Pancreas (tissue), 10 donors: ENCODE measurements at regions not wholly inside any gene's neighbourhood (a gene's known extent, or its start where the extent isn't known, plus 50 kb on each side); places are given as distances from the start of the nearest gene placed in this dataset.

Experiments used
- ATAC-seq, 4 donors: fragments of 200-7000 bp; cut with Tn5 transposase; one replicate each; pipeline versions ENCODE4 v1.8.0 to v1.9.1; 2020; ENCODE audit warnings: mild to moderate bottlenecking in 4 of 4, moderate library complexity in 4 of 4
- DNase-seq, 6 donors: peaks; one replicate each; pipeline ENCODE4 v3.0.0-alpha.2; 2020
- FAIRE-seq: peaks from 2 replicates; lab custom pipeline; 2012; peaks lifted over from hg19 to GRCh38; lab: Jason Lieb, UNC
- H3K27ac ChIP-seq, 4 donors: fragments of 200-600 bp; sonication (generic); 1 replicate in 3 of 4; 2 replicates in 1 of 4; pipeline versions ENCODE4 v1.5.0 to v1.8.0; 2020
- H3K27me3 ChIP-seq, 4 donors: fragments of 200-600 bp; one replicate each; pipeline ENCODE4 v1.8.0; 2021
- H3K36me3 ChIP-seq, 3 donors: fragments of 200-600 bp; sonication (generic) in 1 of 3; one replicate each; pipeline versions ENCODE4 v1.5.0 to v1.8.0; 2020 to 2021
- H3K4me1 ChIP-seq, 3 donors: fragments of 200-600 bp; one replicate each; pipeline ENCODE4 v1.8.0; 2021
- H3K4me3 ChIP-seq, 4 donors: fragments of 200-600 bp; sonication (generic) in 2 of 4; one replicate each; pipeline versions ENCODE4 v1.5.0 to v1.8.0; 2020 to 2021
- H3K9me3 ChIP-seq, 4 donors: fragments of 200-600 bp; one replicate each; pipeline ENCODE4 v1.8.0; 2021
- WGBS, 2 donors: extraction: QIAGEN DNeasy Blood & Tissue Kit; methylation state at CpG; one replicate each; pipeline ENCODE4 v1.1.7; 2013; 5-methylcytosine and 5-hydroxymethylcytosine counted together
- intact Hi-C, 3 donors: fragments of 100-400 bp; cut with DNase I; formaldehyde crosslinking; loops; one replicate each; pipeline versions ENCODE4 v1.11.1 to v1.14.2; 2022
- TF ChIP-seq, protein P1 (sequence below), 4 donors: fragments of 200-600 bp; sonication (generic) in 3 of 4; IDR thresholded peaks; one replicate each; pipeline versions ENCODE4 v1.5.0 to v1.8.0; 2021; ENCODE audit warnings: antibody characterized with exemption in 4 of 4
- donor health status: healthy with polysubstance abuse.
- donor health status: DM: no; HTN: no; CAD: no; lungs with moderate emphysema.
- donor health status: DM: no; HTN: no; CAD: no.
- donor health status: control.
- donor health status: control.
- donor health status: Bipolar disorder and iron deficiency.
- donor health status: DM: yes; HTN: yes; CAD: no.
- donor health status: DM: no; HTN: no; CAD: no.
- donor health status: DM: no; HTN: no; CAD: no.
- donor health status: DM: yes; HTN: yes; CAD: no.

- WGBS, 2 donors: 23% methylated on average over 7 of the region's 7 CpGs
- Histone ChIP-seq H3K4me3 (no peak overlapping the region), H3K27ac (peak overlapping the region in 3 of 4 donors; percentile 18 to 64 (median 42)), H3K4me1 (peaks cover 28 to 54% (median 43%) of the 10 kb centered on the region in 3 donors), H3K36me3 (no peaks in the 10 kb centered on the region), H3K9me3 (no peaks in the 10 kb centered on the region), H3K27me3 (no peaks in the 10 kb centered on the region)
- TF ChIP-seq, protein P1, sequence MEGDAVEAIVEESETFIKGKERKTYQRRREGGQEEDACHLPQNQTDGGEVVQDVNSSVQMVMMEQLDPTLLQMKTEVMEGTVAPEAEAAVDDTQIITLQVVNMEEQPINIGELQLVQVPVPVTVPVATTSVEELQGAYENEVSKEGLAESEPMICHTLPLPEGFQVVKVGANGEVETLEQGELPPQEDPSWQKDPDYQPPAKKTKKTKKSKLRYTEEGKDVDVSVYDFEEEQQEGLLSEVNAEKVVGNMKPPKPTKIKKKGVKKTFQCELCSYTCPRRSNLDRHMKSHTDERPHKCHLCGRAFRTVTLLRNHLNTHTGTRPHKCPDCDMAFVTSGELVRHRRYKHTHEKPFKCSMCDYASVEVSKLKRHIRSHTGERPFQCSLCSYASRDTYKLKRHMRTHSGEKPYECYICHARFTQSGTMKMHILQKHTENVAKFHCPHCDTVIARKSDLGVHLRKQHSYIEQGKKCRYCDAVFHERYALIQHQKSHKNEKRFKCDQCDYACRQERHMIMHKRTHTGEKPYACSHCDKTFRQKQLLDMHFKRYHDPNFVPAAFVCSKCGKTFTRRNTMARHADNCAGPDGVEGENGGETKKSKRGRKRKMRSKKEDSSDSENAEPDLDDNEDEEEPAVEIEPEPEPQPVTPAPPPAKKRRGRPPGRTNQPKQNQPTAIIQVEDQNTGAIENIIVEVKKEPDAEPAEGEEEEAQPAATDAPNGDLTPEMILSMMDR (IDR thresholded peaks at IDR 0.05): no peak
- DNase-seq (peak in 1 of 6 donors; percentile 27), FAIRE-seq (no peak), ATAC-seq (no peak)
- intact Hi-C loops: no loop called here
Measured at GRCh38 chr2:200222791-200223190, 83.7 kb upstream of the SPATS2L start.

DNA sequence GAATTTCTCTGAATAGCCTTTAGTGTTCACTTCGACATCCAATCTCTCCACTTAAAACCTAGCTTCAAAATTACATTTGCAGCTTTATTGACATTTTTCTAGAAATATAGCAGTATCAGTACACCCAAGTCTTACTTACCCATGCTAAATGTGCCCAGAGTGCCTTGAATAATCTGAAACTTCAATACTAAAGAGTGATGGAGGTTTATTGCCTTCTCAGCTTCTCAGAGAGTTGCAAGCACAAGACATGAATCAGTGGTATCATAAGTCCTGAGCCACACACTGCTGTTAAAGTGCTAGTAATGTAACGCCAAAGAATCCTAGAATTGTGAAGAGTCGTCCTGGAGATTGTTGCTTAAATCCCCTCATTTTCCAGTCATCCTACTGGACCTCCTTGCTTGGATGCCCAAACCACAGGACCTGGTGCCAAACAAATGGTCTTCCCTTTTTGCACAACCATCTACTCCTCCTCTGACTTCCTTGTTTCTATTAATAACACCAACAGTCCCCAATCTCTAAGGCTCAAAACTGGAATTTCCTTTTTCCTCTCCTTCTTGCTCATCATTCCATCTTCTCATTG lies 83.2 kb upstream of the SPATS2L start:
- no peaks in the 10 kb centered on the region for H3K27me3 ChIP-seq
- no peak for DNase-seq
- no peaks in the 10 kb centered on the region for H3K9me3 ChIP-seq
- TF ChIP-seq, protein P1 (IDR thresholded peaks at IDR 0.05): no peak
- H3K4me1 ChIP-seq: peaks cover 28 to 54% (median 43%) of the 10 kb centered on the region in 3 donors
- peak overlapping the region in 3 of 4 donors; percentile 18 to 64 (median 42) for H3K27ac ChIP-seq
- no peak for FAIRE-seq
- H3K4me3 ChIP-seq: no peak overlapping the region
- WGBS, 2 donors: 77 to 78% methylated on average over 3 of the region's 3 CpGs
- ATAC-seq: no peak
- intact Hi-C loops: no loop called here
- H3K36me3 ChIP-seq: no peaks in the 10 kb centered on the region

GRCh38 chr2:200225951-200226350 lies 80.5 kb upstream of the SPATS2L start:
- Histone ChIP-seq H3K4me1 (peaks cover 15 to 35% (median 23%) of the 10 kb centered on the region in 3 donors), H3K27me3 (no peaks in the 10 kb centered on the region), H3K9me3 (no peaks in the 10 kb centered on the region), H3K36me3 (no peaks in the 10 kb centered on the region), H3K4me3 (no peak overlapping the region), H3K27ac (no peak overlapping the region)
- intact Hi-C loops: no loop called here
- DNase-seq: no peak
- WGBS, 2 donors: 54 to 56% methylated on average over 5 of the region's 5 CpGs
- FAIRE-seq: peak; percentile 61
- no peak for ATAC-seq
- TF ChIP-seq, protein P1 (IDR thresholded peaks at IDR 0.05): no peak

GRCh38 chr2:200226451-200227426 lies 79.8 kb upstream of the SPATS2L start:
- 67 to 79% methylated on average over 6 of the region's 6 CpGs for WGBS, 2 donors
- no peaks in the 10 kb centered on the region for H3K9me3 ChIP-seq
- no peak for FAIRE-seq
- peak in 1 of 4 donors; percentile 23 for ATAC-seq
- TF ChIP-seq, protein P1 (IDR thresholded peaks at IDR 0.05): no peak
- intact Hi-C loops: no loop called here
- no peak for DNase-seq
- H3K4me1 ChIP-seq: peaks cover 12 to 29% (median 16%) of the 10 kb centered on the region in 3 donors
- no peaks in the 10 kb centered on the region for H3K27me3 ChIP-seq
- H3K4me3 ChIP-seq: no peak overlapping the region
- no peaks in the 10 kb centered on the region for H3K36me3 ChIP-seq
- H3K27ac ChIP-seq: no peak overlapping the region
